MCF 10A (cell line): ENCODE measurements at regions not wholly inside any gene's neighbourhood (a gene's known extent, or its start where the extent isn't known, plus 50 kb on each side); places are given as distances from the start of the nearest gene placed in this dataset.

Experiments used
- BruUV-seq: library from RNA; stranded (reverse); fragments of 400-500 nt; replicated peaks from 2 replicates; lab custom pipeline; 2021; lab: Mats Ljungman, UMichigan
- CTCF ChIA-PET: fragments of 300-600 bp; sonication (Branson Sonifier 250); formaldehyde crosslinking; extraction: SDS; loops from one replicate; lab custom pipeline; 2021; ENCODE audit warnings: antibody characterized with exemption, inconsistent platforms; lab: Yijun Ruan, JAX
- POLR2A ChIA-PET: fragments of 300-600, 350-650 bp; sonication (Branson Sonifier 250); formaldehyde crosslinking; extraction: SDS; loops from one replicate; lab custom pipeline; 2020; ENCODE audit warnings: antibody characterized with exemption, inconsistent platforms; lab: Yijun Ruan, JAX
- DNase-seq: peaks from one replicate; pipeline ENCODE4 v3.0.0-alpha.2; 2018; ENCODE audit not compliant: unreplicated experiment
- H3K27ac Mint-ChIP-seq: one replicate; pipeline ENCODE4 v1.8.0; 2022; ENCODE audit warnings: mild to moderate bottlenecking, low read depth, mixed read lengths; ENCODE audit not compliant: unreplicated experiment
- H3K27me3 Mint-ChIP-seq: one replicate; pipeline ENCODE4 v1.8.0; 2022; ENCODE audit warnings: mixed read lengths; ENCODE audit not compliant: insufficient read depth, unreplicated experiment
- H3K36me3 Mint-ChIP-seq: one replicate; pipeline ENCODE4 v1.8.0; 2022; ENCODE audit warnings: mild to moderate bottlenecking, moderate library complexity, mixed read lengths; ENCODE audit not compliant: insufficient read depth, unreplicated experiment
- H3K4me1 Mint-ChIP-seq: one replicate; pipeline ENCODE4 v1.8.0; 2022; ENCODE audit warnings: mixed read lengths; ENCODE audit not compliant: insufficient read depth, unreplicated experiment
- H3K4me3 Mint-ChIP-seq: one replicate; pipeline ENCODE4 v1.8.0; 2022; ENCODE audit warnings: mild to moderate bottlenecking, moderate library complexity, mixed read lengths; ENCODE audit not compliant: unreplicated experiment
- H3K9me3 Mint-ChIP-seq: one replicate; pipeline ENCODE4 v1.8.0; 2022; ENCODE audit warnings: mixed read lengths; ENCODE audit not compliant: unreplicated experiment
- CTCF ChIP-seq: fragments of 200-600 bp; IDR thresholded peaks from one replicate; pipeline ENCODE4 v1.8.0; 2022; ENCODE audit warnings: antibody characterized with exemption, mild to moderate bottlenecking; ENCODE audit not compliant: unreplicated experiment
- intact Hi-C: fragments of 100-400 bp; cut with micrococcal nuclease; formaldehyde crosslinking; loops from 2 replicates; pipeline ENCODE4 v1.14.1; 2022

- no peaks in the 10 kb centered on the region for H3K9me3 Mint-ChIP-seq
- no peaks in the 10 kb centered on the region for H3K4me1 Mint-ChIP-seq
- ChIA-PET CTCF (no interaction called here), POLR2A (no interaction called here)
- no peak for TF ChIP-seq CTCF
- H3K36me3 Mint-ChIP-seq = peaks cover 6% of the 10 kb centered on the region
- no peak for DNase-seq
- intact Hi-C loops = no loop called here
- no peaks in the 10 kb centered on the region for H3K27me3 Mint-ChIP-seq
- H3K4me3 Mint-ChIP-seq = no peak overlapping the region
- BruUV-seq = no TSS peak
- no peak overlapping the region for H3K27ac Mint-ChIP-seq
Observed at GRCh38 chr2:201978333-201978732, 55.3 kb upstream of the FZD7 start.

GRCh38 chr2:201978986-201979385 lies 54.7 kb upstream of the FZD7 start:
- POLR2A ChIA-PET = no interaction called here
- TF ChIP-seq CTCF = no peak
- H3K4me1 Mint-ChIP-seq = no peaks in the 10 kb centered on the region
- no peaks in the 10 kb centered on the region for H3K9me3 Mint-ChIP-seq
- intact Hi-C loops = no loop called here
- no peaks in the 10 kb centered on the region for H3K27me3 Mint-ChIP-seq
- CTCF ChIA-PET = interaction anchor here (0.5 kb wide), 1 partner anchor 90 kb away, joined by 4 read pairs; no protein-coding TSS in a partner anchor
- no peak overlapping the region for H3K4me3 Mint-ChIP-seq
- H3K27ac Mint-ChIP-seq = no peak overlapping the region
- no peak for DNase-seq
- H3K36me3 Mint-ChIP-seq = peaks cover 6% of the 10 kb centered on the region
- no TSS peak for BruUV-seq

GRCh38 chr2:201980389-201980821 lies 53.2 kb upstream of the FZD7 start:
- Mint-ChIP-seq H3K27me3 (no peaks in the 10 kb centered on the region), H3K36me3 (peaks cover 6% of the 10 kb centered on the region), H3K4me1 (no peaks in the 10 kb centered on the region), H3K27ac (no peak overlapping the region), H3K9me3 (no peaks in the 10 kb centered on the region), H3K4me3 (no peak overlapping the region)
- ChIA-PET POLR2A (no interaction called here), CTCF (no interaction called here)
- BruUV-seq = no TSS peak
- intact Hi-C loops = no loop called here
- TF ChIP-seq CTCF = no peak
- DNase-seq = no peak

GRCh38 chr2:201980946-201981345 lies 52.7 kb upstream of the FZD7 start:
- intact Hi-C loops = no loop called here
- Mint-ChIP-seq H3K27ac (no peak overlapping the region), H3K27me3 (no peaks in the 10 kb centered on the region), H3K9me3 (no peaks in the 10 kb centered on the region), H3K4me3 (no peak overlapping the region), H3K36me3 (peaks cover 6% of the 10 kb centered on the region), H3K4me1 (no peaks in the 10 kb centered on the region)
- CTCF ChIA-PET = no interaction called here
- DNase-seq = no peak
- POLR2A ChIA-PET = interaction anchor here (0.6 to 0.9 kb wide), 2 partner anchors 17 to 31 kb away, joined by 3 read pairs; no protein-coding TSS in a partner anchor
- BruUV-seq = no TSS peak
- TF ChIP-seq CTCF = no peak
